ENCODE measurements at regions not wholly inside any gene's neighbourhood (a gene's known extent, or its start where the extent isn't known, plus 50 kb on each side); places are given as distances from the start of the nearest gene placed in this dataset.

GRCh38 chr13:107473253-107473652 lies 742.1 kb downstream of the LIG4 start:
- ChIA-PET POLR2A (no interaction called here), CTCF (interaction anchor here (0.9 kb wide), 1 partner anchor 9 kb away, joined by 4 read pairs; no protein-coding TSS in a partner anchor)
- WGBS (ENCODE audit: low lambda C conversion rate) = 95% methylated on average over 4 of the region's 4 CpGs
- DNase-seq = no peak
- H3K4me2 ChIP-seq = no peak overlapping the region
- no peak overlapping the region for H3K9ac ChIP-seq
- no peak overlapping the region for H3K27ac ChIP-seq (ENCODE audit: low read depth in 2 of 2, low read length in 1 of 2)
- no peak for TF ChIP-seq TCF12 (IDR thresholded peaks at IDR 0.05)
- TF ChIP-seq USF2 (IDR thresholded peaks at IDR 0.05; ENCODE audit: borderline replicate concordance, low read depth, low read length) = no peak
- no peak for TF ChIP-seq USF1 (IDR thresholded peaks at IDR 0.05; ENCODE audit: borderline replicate concordance, low read depth)
- TF ChIP-seq ELF1 (IDR thresholded peaks at IDR 0.05) = no peak
- no peak for TF ChIP-seq PBX3 (IDR thresholded peaks at IDR 0.05)
- no peak for TF ChIP-seq RFX5 (IDR thresholded peaks at IDR 0.05; ENCODE audit: low read length)
- no peak for TF ChIP-seq CTCF (IDR thresholded peaks at IDR 0.05)
- TF ChIP-seq MAX (IDR thresholded peaks at IDR 0.05; ENCODE audit: low read depth) = no peak
- no peak overlapping the region for H2AFZ ChIP-seq (ENCODE audit: low read depth)
- no peaks in the 10 kb centered on the region for H3K9me3 ChIP-seq
- no peaks in the 10 kb centered on the region for H3K9me2 ChIP-seq
- no peak overlapping the region for H3K4me3 ChIP-seq (ENCODE audit: low read depth in 2 of 2, low read length in 1 of 2)
- peaks cover 0 to 4% of the 10 kb centered on the region in 2 experiments; a peak in 1 of 4 replicates for H3K4me1 ChIP-seq (ENCODE audit: control insufficient read depth in 1 of 2, insufficient read depth in 2 of 2, low read depth in 1 of 2, low read length in 1 of 2)
- no peaks in the 10 kb centered on the region for H3K27me3 ChIP-seq (ENCODE audit: insufficient read depth)
- peaks cover 13% of the 10 kb centered on the region for H3F3A ChIP-seq (replicated peaks; ENCODE audit: insufficient read depth)
- H3K36me3 ChIP-seq (replicated peaks in 1 of 2; ENCODE audit: control insufficient read depth in 1 of 2, insufficient read depth in 2 of 2, low read length in 1 of 2) = no peaks in the 10 kb centered on the region
- H3K79me2 ChIP-seq (ENCODE audit: insufficient read depth) = peaks cover 11% of the 10 kb centered on the region; the same call in 1 of the 2 replicates
- no peaks in the 10 kb centered on the region for H4K20me1 ChIP-seq (ENCODE audit: insufficient read depth)

- Histone ChIP-seq H2AFZ (ENCODE audit: low read depth) (no peak overlapping the region), H3K27ac (ENCODE audit: low read depth in 2 of 2, low read length in 1 of 2) (peak overlapping the region in 1 of 2 experiments; percentile 33; a peak in 2 of 4 replicates), H3K79me2 (ENCODE audit: insufficient read depth) (peaks cover 13% of the 10 kb centered on the region; the same call in 1 of the 2 replicates), H3K27me3 (ENCODE audit: insufficient read depth) (no peaks in the 10 kb centered on the region), H3K36me3 (replicated peaks in 1 of 2; ENCODE audit: control insufficient read depth in 1 of 2, insufficient read depth in 2 of 2, low read length in 1 of 2) (no peaks in the 10 kb centered on the region), H3K4me2 (no peak overlapping the region), H3K9ac (no peak overlapping the region), H4K20me1 (ENCODE audit: insufficient read depth) (no peaks in the 10 kb centered on the region), H3F3A (replicated peaks; ENCODE audit: insufficient read depth) (peaks cover 7% of the 10 kb centered on the region), H3K9me2 (no peaks in the 10 kb centered on the region), H3K4me3 (ENCODE audit: low read depth in 2 of 2, low read length in 1 of 2) (no peak overlapping the region), H3K4me1 (ENCODE audit: control insufficient read depth in 1 of 2, insufficient read depth in 2 of 2, low read depth in 1 of 2, low read length in 1 of 2) (peaks cover 0 to 11% of the 10 kb centered on the region in 2 experiments; a peak in 3 of 4 replicates), H3K9me3 (no peaks in the 10 kb centered on the region)
- POLR2A ChIA-PET = no interaction called here
- DNase-seq = no peak
- CTCF ChIA-PET = no interaction called here
- 42% methylated on average over 3 of the region's 3 CpGs for WGBS (ENCODE audit: low lambda C conversion rate)
- TF ChIP-seq MEF2A (IDR thresholded peaks at IDR 0.05; ENCODE audit: borderline replicate concordance, low read depth) = no peak
- TF ChIP-seq CHD2 (IDR thresholded peaks at IDR 0.05; ENCODE audit: low read length, partially characterized antibody) = no peak
- no peak for TF ChIP-seq EZH2phosphoT487 (IDR thresholded peaks at IDR 0.05; ENCODE audit: borderline replicate concordance, low read depth)
- TF ChIP-seq SIN3A (IDR thresholded peaks at IDR 0.05; ENCODE audit: borderline replicate concordance, low read depth, low read length) = no peak
- no peak for TF ChIP-seq FOXM1 (IDR thresholded peaks at IDR 0.05; ENCODE audit: low read depth)
- no peak for TF ChIP-seq IRF3 (IDR thresholded peaks at IDR 0.05; ENCODE audit: low read depth, low read length)
- peak; percentile 83 for TF ChIP-seq FOSL2 (IDR thresholded peaks at IDR 0.05; ENCODE audit: borderline replicate concordance, low read depth)
- no peak for TF ChIP-seq TAF1 (IDR thresholded peaks at IDR 0.05; ENCODE audit: borderline replicate concordance, low read depth, low read length)
- TF ChIP-seq MXI1 (IDR thresholded peaks at IDR 0.05; ENCODE audit: low read depth, low read length) = no peak
- TF ChIP-seq FOXJ3 (CRISPR knock-in tag; IDR thresholded peaks at IDR 0.05) = no peak
- TF ChIP-seq EP300 (IDR thresholded peaks at IDR 0.05; ENCODE audit: borderline replicate concordance in 1 of 2, low read depth in 1 of 2, low read length in 1 of 2) = 0 out of 4 replicates have a peak, but pooled peaks of 1 of the 2 experiments have one; percentile 23
- peak; percentile 35; the same call in 1 of the 2 replicates for TF ChIP-seq PBX3 (IDR thresholded peaks at IDR 0.05)
These were observed 748.8 kb downstream of the LIG4 start for GRCh38 chr13:107466326-107467099.
